RPMI7951 (cell line): ENCODE measurements at regions not wholly inside any gene's neighbourhood (a gene's known extent, or its start where the extent isn't known, plus 50 kb on each side); places are given as distances from the start of the nearest gene placed in this dataset.

Source experiments
- DNase-seq: peaks from one replicate; pipeline ENCODE4 v3.0.0-alpha.2; 2012; ENCODE audit warnings: low read depth

DNA sequence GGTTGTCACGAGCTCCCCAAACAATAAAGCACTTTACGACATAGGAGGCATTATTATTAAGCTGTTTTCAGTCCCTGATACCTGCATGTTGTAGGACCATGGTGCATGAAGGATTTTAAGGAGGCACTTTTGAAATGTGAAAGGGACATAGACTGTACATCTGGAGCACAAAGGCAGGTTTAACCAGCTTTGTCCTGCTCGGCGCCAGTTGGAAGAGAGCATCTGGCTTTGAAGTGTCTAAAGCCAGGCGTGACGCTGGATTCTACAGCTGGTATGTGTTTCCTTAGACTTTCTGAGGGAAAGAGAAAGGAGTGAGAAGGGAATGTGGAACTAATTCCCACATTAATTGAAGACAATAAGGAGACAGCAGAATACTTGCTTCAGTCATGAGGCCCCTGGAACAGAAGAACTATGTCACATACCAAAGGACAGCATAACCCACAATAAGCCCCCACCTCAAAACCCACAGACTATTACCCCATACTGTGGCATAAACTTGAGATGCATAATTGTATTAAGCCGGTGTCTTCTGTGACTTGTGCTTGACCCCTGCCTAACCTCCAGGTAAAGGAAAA, 381.0 kb upstream of the MEX3C start:
- no peak for DNase-seq

- no peak for DNase-seq
Observed at GRCh38 chr18:51580580-51580979, 383.1 kb upstream of the MEX3C start.

- DNase-seq = no peak
Observed at GRCh38 chr18:51582551-51582950, 385.1 kb upstream of the MEX3C start.

- no peak for DNase-seq
Observed at GRCh38 chr18:51588616-51589015, 391.1 kb upstream of the MEX3C start.

- DNase-seq = no peak
Observed at GRCh38 chr18:51593931-51594330, 396.4 kb upstream of the MEX3C start.

DNA sequence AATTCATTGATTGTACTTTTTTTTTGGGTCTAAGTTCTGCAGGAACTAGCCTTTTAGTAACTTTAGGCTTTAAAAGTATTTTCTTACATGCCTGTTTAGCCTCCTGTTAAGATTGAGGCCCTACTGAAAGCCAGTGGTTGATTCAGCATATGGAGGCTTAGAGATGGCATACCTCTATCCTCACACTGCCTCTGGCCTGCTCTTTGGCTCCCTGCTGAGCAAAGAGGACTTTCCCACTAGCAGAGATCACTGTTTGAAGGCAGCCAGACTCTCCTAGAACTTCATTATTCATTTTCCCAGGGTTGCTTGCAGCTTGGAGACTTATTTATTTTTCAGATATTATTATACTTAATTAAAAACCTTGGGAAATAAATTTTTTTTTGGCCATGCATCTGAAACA, 405.6 kb upstream of the MEX3C start:
- no peak for DNase-seq

GRCh38 chr18:51603551-51603950, 406.1 kb upstream of the MEX3C start:
- DNase-seq = no peak

GRCh38 chr18:51610481-51610880, 413.0 kb upstream of the MEX3C start:
- no peak for DNase-seq

- no peak for DNase-seq
Observed at GRCh38 chr18:51611326-51611725, 413.8 kb upstream of the MEX3C start.

DNA sequence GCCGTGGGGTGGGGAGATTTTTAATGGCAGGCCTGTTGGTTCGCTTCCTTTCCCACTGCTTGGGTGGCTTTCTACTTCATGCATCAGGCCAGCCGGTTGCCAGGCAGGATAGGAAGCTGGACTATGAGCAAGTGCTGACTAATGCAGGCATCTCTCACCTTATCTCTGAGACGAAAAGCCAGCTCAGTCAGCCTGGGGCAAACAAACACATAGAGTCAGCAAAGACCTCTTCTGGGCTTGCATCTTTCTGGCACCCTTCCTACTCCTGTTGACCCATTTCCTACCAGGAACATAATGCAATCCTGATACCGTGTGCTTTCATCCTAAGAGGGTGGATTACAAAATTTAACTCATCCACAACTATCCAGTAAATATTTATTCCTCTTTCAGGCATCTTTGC, 416.6 kb upstream of the MEX3C start:
- DNase-seq = peak; percentile 80

GRCh38 chr18:51614967-51615571, 417.6 kb upstream of the MEX3C start:
- DNase-seq = peak; percentile 27

DNA sequence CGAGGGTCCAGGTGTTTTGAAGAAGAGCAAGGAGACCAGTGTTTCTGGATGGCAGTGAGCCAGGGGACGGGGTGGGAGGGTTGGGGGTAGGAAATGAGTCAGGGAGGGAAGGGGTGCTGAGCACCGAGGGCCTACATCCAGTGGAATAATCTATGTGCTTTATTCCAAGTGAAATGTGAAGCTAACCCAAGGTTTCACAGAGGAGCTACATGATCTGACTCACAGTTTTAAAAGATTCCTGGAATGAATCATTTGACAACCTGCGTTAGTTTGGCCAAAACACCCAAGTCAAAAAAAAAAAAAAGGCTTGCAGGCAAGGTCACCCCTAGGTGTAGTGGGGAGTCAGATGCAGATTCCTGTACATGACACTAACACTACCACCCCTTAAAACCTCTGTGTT, 419.7 kb upstream of the MEX3C start:
- peak; percentile 24 for DNase-seq

GRCh38 chr18:51617572-51618260, 420.2 kb upstream of the MEX3C start:
- DNase-seq = no peak

DNA sequence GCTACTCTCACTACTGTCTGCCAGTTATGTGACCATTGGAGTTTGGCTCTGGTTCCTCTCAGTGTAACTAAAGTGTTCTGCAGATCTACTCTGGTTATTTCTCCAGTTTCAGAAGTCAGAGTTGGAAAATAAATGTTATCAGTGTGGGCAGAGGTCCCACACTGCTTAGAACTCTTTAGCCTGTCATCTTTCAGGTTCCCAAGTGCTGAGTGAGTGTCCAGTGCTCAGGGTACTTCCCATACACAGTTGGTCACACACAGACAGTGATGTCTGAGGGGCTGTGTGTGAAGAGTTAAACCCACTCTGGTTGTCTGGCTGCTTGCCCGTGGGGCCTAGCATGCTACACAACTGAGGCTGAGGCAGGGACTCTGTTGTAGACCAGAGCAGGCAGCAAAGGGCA, 421.8 kb upstream of the MEX3C start:
- no peak for DNase-seq

DNA sequence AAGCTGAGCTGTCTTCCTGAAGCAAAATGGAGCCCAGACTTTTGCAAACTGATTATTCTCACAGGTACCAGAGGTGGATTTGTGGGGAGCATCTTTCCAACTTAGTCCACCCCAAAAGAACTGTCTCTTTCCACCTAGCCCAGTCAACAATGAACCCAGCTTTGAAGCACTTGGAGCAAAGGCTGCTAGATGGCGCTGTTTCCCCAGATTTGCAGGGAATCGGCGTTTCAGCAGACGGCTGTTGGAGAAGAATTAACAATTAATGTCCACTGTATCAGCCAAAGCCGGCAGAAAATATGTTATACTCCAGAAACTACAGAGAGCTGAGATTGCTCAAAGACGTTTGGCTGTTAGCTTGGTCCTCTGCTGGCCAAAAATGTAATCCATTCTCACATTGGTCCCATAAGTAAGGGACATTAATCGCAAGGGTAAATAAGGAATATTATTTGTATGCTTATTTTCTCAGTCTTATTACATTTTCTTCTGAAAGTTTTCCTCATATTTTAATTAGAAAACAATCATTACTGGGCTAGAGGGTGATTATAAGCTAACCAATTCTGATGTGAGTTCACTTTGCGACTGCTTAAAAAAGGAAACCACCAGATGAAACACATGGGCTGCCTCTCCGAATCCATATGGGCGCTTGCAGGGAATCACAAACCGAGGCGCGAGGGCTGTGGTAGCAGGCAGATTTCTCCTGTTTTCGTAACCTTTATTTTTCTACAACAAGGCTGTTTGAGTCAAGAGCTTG, 423.8 kb upstream of the MEX3C start:
- DNase-seq = peak; percentile 23

- DNase-seq = no peak
Observed at GRCh38 chr18:51621864-51622160, 424.3 kb upstream of the MEX3C start.

DNA sequence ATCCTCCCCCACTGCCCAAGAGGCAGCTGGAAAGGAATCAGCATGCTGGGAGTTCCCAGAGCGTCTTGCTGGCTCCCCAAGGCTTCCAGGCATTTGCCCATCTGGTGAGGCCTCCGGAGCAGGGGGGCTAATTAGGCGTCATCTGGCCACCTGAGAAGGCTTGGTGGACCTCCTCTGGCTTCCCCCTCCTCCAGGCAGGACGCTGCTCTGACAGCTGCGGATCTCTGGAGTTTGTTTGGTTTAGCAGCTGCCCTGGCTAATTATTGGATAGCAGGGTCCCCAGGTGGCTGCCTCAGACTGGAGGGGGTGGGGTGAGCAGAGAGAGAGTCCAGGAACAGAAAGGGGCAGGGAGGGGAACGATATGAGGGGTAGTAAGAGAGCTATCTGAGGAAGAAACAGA, 425.2 kb upstream of the MEX3C start:
- no peak for DNase-seq

DNA sequence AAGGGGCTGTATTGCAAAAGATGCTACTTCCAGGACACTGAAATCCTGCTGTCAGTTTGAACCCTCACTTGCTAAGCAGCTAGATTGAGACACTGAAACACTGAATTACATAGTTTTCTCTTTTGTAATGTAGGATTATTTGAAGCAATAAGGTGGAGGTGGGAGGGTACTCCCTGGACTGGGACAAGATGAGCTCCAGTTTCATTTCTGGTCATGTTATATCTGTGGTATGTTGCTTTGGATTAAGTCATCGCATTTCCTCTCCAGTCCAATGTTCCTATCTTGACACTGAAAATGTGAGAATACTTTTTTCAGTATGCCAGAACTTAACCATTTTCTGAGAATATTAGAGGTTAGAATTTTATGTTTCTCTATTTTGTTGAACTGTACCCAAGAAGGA, 426.2 kb upstream of the MEX3C start:
- DNase-seq = no peak

GRCh38 chr18:51630706-51631105, 433.2 kb upstream of the MEX3C start:
- no peak for DNase-seq

- DNase-seq = no peak
Observed at GRCh38 chr18:51637881-51638280, 440.4 kb upstream of the MEX3C start.

GRCh38 chr18:51639541-51639940, 442.1 kb upstream of the MEX3C start:
- no peak for DNase-seq

DNA sequence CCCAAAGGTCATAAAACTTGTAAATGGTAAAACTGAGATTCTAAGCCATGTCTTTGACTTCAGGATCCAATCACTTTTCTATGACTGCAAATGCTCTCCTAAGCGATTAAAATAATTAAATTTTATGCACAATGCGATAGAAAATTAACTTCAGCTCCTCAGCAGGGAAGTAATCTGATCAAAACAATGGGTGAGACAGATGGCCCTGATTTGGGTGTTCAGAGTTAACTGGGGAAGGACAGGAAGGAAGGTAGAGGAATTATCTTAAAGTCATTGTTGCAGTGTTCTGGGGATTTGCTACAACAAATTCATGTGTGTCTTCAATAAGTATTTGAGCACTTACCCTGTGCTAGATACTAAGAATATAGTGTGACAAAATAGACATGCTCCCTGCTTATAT, 446.0 kb upstream of the MEX3C start:
- DNase-seq = no peak

GRCh38 chr18:51645607-51646006, 448.1 kb upstream of the MEX3C start:
- DNase-seq = no peak
